Activated T-helper 17 cell treated with anti-CD3 and anti-CD28 coated beads, Interleukin-2, amount 50 U/mL, for 72 hours (primary cell): ENCODE measurements at regions not wholly inside any gene's neighbourhood (a gene's known extent, or its start where the extent isn't known, plus 50 kb on each side); places are given as distances from the start of the nearest gene placed in this dataset.
"Not testable (repeated sequence)": the region's sequence is repeated elsewhere in the genome, so short reads cannot be mapped to it uniquely, and the experiment has no call there.

ENCODE experiments used
- ATAC-seq: fragments of 150-1000 bp; cut with Tn5 transposase; replicated peaks from 2 replicates; pipeline ENCODE4 v1.10.0; 2021; ENCODE audit warnings: mild to moderate bottlenecking, moderate library complexity
- H3K27ac Mint-ChIP-seq: one replicate; pipeline ENCODE4 v1.8.0; 2022; ENCODE audit warnings: mixed read lengths
- H3K27me3 Mint-ChIP-seq: one replicate; pipeline ENCODE4 v1.8.0; 2022; ENCODE audit warnings: mixed read lengths
- H3K36me3 Mint-ChIP-seq: one replicate; pipeline ENCODE4 v1.8.0; 2022; ENCODE audit warnings: low read depth, mild to moderate bottlenecking, mixed read lengths
- H3K4me1 Mint-ChIP-seq: one replicate; pipeline ENCODE4 v1.8.0; 2022; ENCODE audit warnings: mixed read lengths
- H3K4me3 Mint-ChIP-seq: one replicate; pipeline ENCODE4 v1.8.0; 2022; ENCODE audit warnings: mild to moderate bottlenecking, mixed read lengths
- H3K9me3 Mint-ChIP-seq: one replicate; pipeline ENCODE4 v1.8.0; 2022; ENCODE audit warnings: mixed read lengths

DNA sequence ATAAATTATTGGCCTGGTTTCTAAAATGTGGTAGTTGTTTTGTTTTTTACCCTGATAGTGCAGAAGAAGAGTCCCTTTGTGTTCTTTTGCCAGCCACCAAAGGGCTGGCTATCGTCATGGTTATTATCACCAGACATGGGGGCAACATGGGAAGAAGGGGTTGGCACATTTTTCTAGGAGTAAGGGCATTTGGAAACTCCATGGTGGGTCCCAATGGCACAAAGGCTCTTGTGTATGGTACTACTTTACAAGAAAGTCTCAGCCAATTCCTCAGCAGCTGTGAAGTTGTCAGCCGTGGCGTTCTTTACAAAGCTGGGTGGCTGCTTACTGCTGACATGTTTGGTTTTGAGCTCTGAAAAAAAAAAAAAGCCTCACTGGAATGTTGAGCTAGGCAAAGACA is 330.4 kb upstream of the ESRRG start:
- Mint-ChIP-seq H3K4me3 (no peak overlapping the region), H3K27ac (no peak overlapping the region), H3K27me3 (no peaks in the 10 kb centered on the region), H3K36me3 (no peaks in the 10 kb centered on the region), H3K4me1 (no peaks in the 10 kb centered on the region), H3K9me3 (peaks cover 7% of the 10 kb centered on the region)
- no peak for ATAC-seq

DNA sequence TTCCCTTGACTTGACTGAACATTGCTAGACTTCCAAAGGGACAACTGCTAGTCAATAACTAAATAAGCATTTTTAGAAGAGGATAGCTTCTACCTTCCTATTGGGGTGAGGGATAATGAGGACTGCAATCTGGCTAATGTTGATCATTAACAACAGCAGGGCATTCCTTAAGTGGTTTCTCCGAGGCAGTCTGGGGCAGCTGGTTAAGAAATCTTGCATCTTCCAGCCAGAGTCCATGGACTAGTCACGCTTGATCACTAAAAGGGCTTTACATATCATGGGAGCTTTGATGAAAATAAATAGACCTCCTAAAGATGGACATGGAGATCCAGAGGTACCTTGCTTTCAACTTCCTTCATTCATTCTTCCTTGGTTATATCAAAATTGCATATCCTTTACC is 329.4 kb upstream of the ESRRG start:
- no peak for ATAC-seq
- H3K4me3 Mint-ChIP-seq, result no peak overlapping the region
- no peaks in the 10 kb centered on the region for H3K36me3 Mint-ChIP-seq
- H3K9me3 Mint-ChIP-seq, result peaks cover 12% of the 10 kb centered on the region
- no peak overlapping the region for H3K27ac Mint-ChIP-seq
- no peaks in the 10 kb centered on the region for H3K27me3 Mint-ChIP-seq
- H3K4me1 Mint-ChIP-seq, result no peaks in the 10 kb centered on the region

GRCh38 chr1:217052196-217052595 is 329.0 kb upstream of the ESRRG start:
- H3K4me3 Mint-ChIP-seq, result no peak overlapping the region
- no peak overlapping the region for H3K27ac Mint-ChIP-seq
- no peak for ATAC-seq
- H3K36me3 Mint-ChIP-seq, result no peaks in the 10 kb centered on the region
- peaks cover 12% of the 10 kb centered on the region for H3K9me3 Mint-ChIP-seq
- no peaks in the 10 kb centered on the region for H3K27me3 Mint-ChIP-seq
- H3K4me1 Mint-ChIP-seq, result no peaks in the 10 kb centered on the region

GRCh38 chr1:217049721-217050120 is 326.5 kb upstream of the ESRRG start:
- H3K9me3 Mint-ChIP-seq, result peaks cover 12% of the 10 kb centered on the region
- no peaks in the 10 kb centered on the region for H3K27me3 Mint-ChIP-seq
- no peak overlapping the region for H3K27ac Mint-ChIP-seq
- no peaks in the 10 kb centered on the region for H3K36me3 Mint-ChIP-seq
- ATAC-seq, result no peak
- no peaks in the 10 kb centered on the region for H3K4me1 Mint-ChIP-seq
- H3K4me3 Mint-ChIP-seq, result no peak overlapping the region

- no peak for ATAC-seq
- H3K27ac Mint-ChIP-seq, result no peak overlapping the region
- no peaks in the 10 kb centered on the region for H3K4me1 Mint-ChIP-seq
- no peaks in the 10 kb centered on the region for H3K36me3 Mint-ChIP-seq
- no peaks in the 10 kb centered on the region for H3K27me3 Mint-ChIP-seq
- peaks cover 12% of the 10 kb centered on the region for H3K9me3 Mint-ChIP-seq
- H3K4me3 Mint-ChIP-seq, result no peak overlapping the region
Measured at GRCh38 chr1:217049081-217049480, 325.9 kb upstream of the ESRRG start.

DNA sequence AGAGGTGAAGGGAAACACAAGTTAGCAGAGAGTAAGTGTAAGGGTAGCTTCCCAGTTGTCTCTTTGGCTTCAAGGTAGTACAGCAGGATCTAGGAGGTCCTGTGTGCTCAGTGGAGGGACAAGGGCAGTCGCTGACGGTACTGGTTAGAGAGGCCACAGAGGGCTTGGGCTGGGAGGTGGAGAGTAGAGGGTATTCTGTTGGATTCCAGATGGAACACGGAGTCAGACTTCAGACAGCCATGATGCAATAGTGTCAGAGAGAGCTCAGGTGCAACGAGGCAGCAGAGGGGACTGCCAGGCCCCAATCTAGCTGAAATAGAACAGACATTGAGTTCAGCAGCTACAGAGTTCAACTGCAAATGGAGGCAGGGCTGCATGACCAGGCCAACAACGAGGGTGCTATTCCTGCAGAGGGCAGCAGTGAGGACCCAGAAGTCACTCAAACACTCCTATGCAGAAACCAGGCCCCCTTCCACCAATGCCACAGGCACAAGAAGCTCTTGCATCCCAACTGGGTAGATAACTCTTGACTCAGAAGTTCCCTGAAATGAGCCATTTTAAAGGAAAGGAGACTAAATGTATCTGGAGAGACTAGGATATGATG is 325.0 kb upstream of the ESRRG start:
- Mint-ChIP-seq H3K27me3 (no peaks in the 10 kb centered on the region), H3K4me3 (no peak overlapping the region), H3K27ac (no peak overlapping the region), H3K4me1 (no peaks in the 10 kb centered on the region), H3K9me3 (peaks cover 12% of the 10 kb centered on the region), H3K36me3 (no peaks in the 10 kb centered on the region)
- ATAC-seq, result no peak

- H3K4me3 Mint-ChIP-seq, result no peak overlapping the region
- H3K27ac Mint-ChIP-seq, result no peak overlapping the region
- peaks cover 17% of the 10 kb centered on the region for H3K9me3 Mint-ChIP-seq
- H3K27me3 Mint-ChIP-seq, result no peaks in the 10 kb centered on the region
- ATAC-seq, result no peak
- no peaks in the 10 kb centered on the region for H3K36me3 Mint-ChIP-seq
- no peaks in the 10 kb centered on the region for H3K4me1 Mint-ChIP-seq
Measured at GRCh38 chr1:217040711-217041455, 317.7 kb upstream of the ESRRG start.

DNA sequence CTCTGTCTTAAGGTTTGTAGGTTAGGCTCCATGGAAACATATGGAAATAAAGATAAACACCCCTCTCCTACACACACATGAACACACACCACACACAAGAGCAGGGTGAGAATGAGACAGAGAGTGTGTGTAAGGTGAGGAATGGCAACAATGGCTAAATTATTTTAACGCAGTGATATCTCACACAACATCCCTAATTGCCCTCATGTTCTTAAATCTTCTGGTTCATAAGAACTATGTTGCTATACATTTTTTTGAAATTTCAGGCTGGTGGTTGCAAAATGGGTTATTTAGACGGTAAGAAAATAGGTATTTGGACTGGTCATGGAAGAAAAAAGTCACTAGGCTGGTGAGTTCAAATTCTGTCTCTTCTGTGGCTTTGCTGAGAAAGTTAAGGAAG is 316.7 kb upstream of the ESRRG start:
- Mint-ChIP-seq H3K4me3 (no peak overlapping the region), H3K9me3 (peaks cover 21% of the 10 kb centered on the region), H3K27me3 (no peaks in the 10 kb centered on the region), H3K4me1 (no peaks in the 10 kb centered on the region), H3K27ac (no peak overlapping the region), H3K36me3 (no peaks in the 10 kb centered on the region)
- ATAC-seq, result no peak

- peaks cover 21% of the 10 kb centered on the region for H3K9me3 Mint-ChIP-seq
- ATAC-seq, H3K4me3 Mint-ChIP-seq, H3K4me1 Mint-ChIP-seq, H3K27me3 Mint-ChIP-seq, H3K27ac Mint-ChIP-seq, H3K36me3 Mint-ChIP-seq: not testable (repeated sequence)
Measured at GRCh38 chr1:217039139-217039538, 315.9 kb upstream of the ESRRG start.

DNA sequence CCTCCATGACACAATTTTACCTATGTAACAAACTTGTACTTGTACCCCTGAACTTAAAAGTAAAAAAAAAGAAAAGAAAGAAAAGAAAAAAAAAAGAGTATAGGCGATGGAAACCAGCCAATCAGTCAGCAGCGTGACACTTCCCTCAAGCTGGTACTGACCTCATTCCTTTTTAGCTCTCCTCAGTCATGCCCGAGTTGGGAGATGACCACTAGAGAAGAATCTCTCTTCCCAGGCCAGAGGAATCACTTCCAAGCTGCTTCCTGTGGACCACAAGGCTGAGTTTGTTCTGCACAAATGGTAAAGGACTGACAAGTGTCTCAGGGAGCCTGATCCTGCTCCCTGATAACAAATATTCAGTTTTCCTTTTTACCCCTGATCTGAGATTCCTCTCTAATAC is 313.5 kb upstream of the ESRRG start:
- Mint-ChIP-seq H3K27ac (no peak overlapping the region), H3K4me3 (no peak overlapping the region), H3K4me1 (no peaks in the 10 kb centered on the region), H3K27me3 (no peaks in the 10 kb centered on the region), H3K36me3 (no peaks in the 10 kb centered on the region), H3K9me3 (peaks cover 26% of the 10 kb centered on the region)
- ATAC-seq, result no peak

GRCh38 chr1:217032715-217033367 is 309.6 kb upstream of the ESRRG start:
- H3K27ac Mint-ChIP-seq, result no peak overlapping the region
- no peaks in the 10 kb centered on the region for H3K4me1 Mint-ChIP-seq
- ATAC-seq, result no peak
- H3K27me3 Mint-ChIP-seq, result no peaks in the 10 kb centered on the region
- H3K9me3 Mint-ChIP-seq, result peaks cover 9% of the 10 kb centered on the region
- H3K36me3 Mint-ChIP-seq, result no peaks in the 10 kb centered on the region
- H3K4me3 Mint-ChIP-seq, result no peak overlapping the region

DNA sequence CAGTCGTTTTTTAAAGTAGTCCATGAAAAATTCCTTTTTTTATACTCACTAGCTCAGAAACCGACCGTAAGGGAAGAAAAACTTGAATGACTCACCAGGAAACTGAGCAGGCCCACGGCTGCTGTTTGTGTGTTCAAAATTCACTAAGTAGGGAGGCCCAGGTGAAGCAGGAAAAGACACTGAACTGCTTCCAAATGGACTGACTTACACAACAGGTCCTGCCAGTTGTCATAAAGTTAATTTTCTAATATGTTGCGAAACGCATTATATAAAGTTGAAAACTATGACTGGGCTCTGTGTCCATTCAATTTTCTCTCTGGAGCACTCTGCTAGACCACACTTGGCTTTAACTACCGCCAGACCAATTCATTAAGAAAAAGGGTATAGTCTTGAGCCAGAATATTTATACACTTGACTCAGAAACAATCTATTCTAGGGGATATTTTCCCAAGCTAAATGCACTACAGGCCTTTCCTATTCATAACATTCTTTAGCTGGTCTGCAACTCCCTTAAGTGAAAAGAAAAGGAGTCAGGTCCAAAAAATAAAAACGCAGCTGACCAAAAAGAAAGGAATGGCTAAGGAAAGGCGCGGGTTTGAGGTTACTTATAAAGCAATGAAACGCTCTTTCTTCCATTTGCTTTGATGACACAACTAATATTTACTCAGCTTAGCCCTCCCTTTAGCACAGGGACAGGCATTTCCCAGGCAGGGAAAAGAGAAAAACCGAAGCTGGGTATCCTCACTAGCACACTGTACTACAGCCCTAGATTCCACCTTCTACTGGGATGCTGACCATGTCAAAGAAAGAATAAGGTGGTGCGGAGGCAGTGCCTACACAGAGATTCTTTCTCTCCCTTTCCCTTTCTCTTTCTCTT is 306.3 kb upstream of the ESRRG start:
- Mint-ChIP-seq H3K4me1 (no peaks in the 10 kb centered on the region), H3K9me3 (peaks cover 10% of the 10 kb centered on the region), H3K36me3 (no peaks in the 10 kb centered on the region), H3K27ac (no peak overlapping the region), H3K27me3 (no peaks in the 10 kb centered on the region), H3K4me3 (no peak overlapping the region)
- no peak for ATAC-seq

DNA sequence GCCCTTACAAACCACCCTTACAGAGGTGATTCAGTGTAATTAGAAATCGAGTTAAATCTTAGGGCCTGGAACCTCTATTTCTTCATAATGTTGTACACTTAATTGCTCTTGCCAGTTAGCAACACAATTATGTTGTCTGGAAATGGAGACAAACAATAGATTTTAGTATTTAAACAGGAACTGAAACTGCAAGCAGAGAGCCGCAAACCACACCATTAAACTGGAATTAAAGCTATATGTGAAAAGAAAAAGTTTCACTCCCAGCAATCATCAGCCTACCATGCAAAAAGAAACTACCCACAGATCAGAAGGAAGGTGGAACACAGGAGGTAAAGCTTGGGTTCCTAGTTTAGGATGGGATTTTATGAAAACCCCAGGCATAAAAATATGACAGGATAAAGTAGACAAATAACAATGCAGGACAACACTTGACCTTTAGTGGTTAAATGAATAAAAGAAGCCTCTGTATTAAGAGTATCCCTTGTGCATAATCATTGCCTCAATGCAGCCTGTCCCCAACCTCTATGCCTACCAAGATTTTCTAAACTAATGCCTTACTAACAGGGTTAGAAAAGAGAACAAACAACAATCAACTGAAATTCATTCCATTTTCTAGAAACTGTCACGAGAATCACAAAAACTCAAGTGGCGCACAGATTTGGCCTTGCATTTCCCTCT is 304.3 kb upstream of the ESRRG start:
- no peak for ATAC-seq
- peaks cover 11% of the 10 kb centered on the region for H3K9me3 Mint-ChIP-seq
- H3K27me3 Mint-ChIP-seq, result no peaks in the 10 kb centered on the region
- no peak overlapping the region for H3K4me3 Mint-ChIP-seq
- no peaks in the 10 kb centered on the region for H3K36me3 Mint-ChIP-seq
- H3K4me1 Mint-ChIP-seq, result no peaks in the 10 kb centered on the region
- no peak overlapping the region for H3K27ac Mint-ChIP-seq

GRCh38 chr1:217026531-217026930 is 303.3 kb upstream of the ESRRG start:
- Mint-ChIP-seq H3K36me3 (no peaks in the 10 kb centered on the region), H3K4me3 (no peak overlapping the region), H3K27ac (no peak overlapping the region), H3K4me1 (no peaks in the 10 kb centered on the region), H3K9me3 (peaks cover 8% of the 10 kb centered on the region), H3K27me3 (no peaks in the 10 kb centered on the region)
- ATAC-seq, result no peak
